AG09309 (cell line): ENCODE measurements at regions not wholly inside any gene's neighbourhood (a gene's known extent, or its start where the extent isn't known, plus 50 kb on each side); places are given as distances from the start of the nearest gene placed in this dataset.

ENCODE experiments used
- DNase-seq: peaks from one replicate; pipeline ENCODE4 v3.0.0-alpha.2; 2010; ENCODE audit warnings: low read depth
- H3K4me3 ChIP-seq: 2 replicates; pipeline ENCODE4 v1.5.1; 2011; ENCODE audit warnings: mild to moderate bottlenecking, low read depth, low read length, moderate library complexity; ENCODE audit not compliant: control insufficient read depth
- TF ChIP-seq, protein P1 (sequence below): IDR thresholded peaks from 2 replicates; pipeline ENCODE4 v1.5.1; 2011; ENCODE audit warnings: mild to moderate bottlenecking, low read depth, low read length, inconsistent platforms; ENCODE audit not compliant: insufficient read depth, control insufficient read depth; ENCODE audit errors: missing control alignments

DNA sequence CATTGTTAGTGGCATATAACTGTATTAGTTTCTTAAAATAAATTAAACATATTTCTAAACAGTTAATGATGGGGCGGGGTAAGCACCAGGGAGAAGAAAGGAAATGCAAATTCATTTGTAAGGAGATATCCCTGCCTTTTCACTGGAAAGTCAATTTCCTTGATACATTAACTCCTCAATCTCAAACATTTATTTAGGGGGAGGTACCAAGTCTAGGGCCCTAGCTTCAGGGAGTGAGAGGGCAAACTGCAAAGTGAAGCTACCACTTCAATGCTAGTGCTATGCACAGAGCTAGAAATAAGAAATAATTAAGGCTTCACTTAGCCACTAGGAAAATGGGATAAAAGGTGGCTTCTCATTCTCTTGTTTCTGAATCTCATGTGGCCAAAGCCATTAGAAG is 115.3 kb upstream of the FNDC3A start:
- no peak overlapping the region for H3K4me3 ChIP-seq
- DNase-seq: no peak
- TF ChIP-seq, protein P1, sequence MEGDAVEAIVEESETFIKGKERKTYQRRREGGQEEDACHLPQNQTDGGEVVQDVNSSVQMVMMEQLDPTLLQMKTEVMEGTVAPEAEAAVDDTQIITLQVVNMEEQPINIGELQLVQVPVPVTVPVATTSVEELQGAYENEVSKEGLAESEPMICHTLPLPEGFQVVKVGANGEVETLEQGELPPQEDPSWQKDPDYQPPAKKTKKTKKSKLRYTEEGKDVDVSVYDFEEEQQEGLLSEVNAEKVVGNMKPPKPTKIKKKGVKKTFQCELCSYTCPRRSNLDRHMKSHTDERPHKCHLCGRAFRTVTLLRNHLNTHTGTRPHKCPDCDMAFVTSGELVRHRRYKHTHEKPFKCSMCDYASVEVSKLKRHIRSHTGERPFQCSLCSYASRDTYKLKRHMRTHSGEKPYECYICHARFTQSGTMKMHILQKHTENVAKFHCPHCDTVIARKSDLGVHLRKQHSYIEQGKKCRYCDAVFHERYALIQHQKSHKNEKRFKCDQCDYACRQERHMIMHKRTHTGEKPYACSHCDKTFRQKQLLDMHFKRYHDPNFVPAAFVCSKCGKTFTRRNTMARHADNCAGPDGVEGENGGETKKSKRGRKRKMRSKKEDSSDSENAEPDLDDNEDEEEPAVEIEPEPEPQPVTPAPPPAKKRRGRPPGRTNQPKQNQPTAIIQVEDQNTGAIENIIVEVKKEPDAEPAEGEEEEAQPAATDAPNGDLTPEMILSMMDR: no peak

DNA sequence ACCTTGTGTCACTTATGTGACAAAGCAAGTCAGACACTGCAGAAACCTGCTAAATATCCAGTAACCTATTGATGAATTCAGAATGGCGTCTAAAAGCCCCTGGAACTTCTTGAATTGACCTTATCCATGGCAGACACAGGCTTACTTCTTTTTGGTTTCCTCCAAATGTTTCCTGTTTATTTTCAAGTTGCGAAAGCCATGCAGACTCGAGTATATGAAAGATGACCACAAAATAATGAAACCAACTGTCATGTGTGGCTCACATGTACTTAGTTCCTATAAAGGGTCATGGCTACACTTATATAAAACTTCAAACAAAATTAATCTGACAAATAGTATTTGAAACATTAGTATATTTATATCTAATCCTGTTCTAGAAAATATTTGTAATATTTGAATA is 113.1 kb upstream of the FNDC3A start:
- no peak for DNase-seq
- TF ChIP-seq, protein P1: no peak
- H3K4me3 ChIP-seq: no peak overlapping the region

DNA sequence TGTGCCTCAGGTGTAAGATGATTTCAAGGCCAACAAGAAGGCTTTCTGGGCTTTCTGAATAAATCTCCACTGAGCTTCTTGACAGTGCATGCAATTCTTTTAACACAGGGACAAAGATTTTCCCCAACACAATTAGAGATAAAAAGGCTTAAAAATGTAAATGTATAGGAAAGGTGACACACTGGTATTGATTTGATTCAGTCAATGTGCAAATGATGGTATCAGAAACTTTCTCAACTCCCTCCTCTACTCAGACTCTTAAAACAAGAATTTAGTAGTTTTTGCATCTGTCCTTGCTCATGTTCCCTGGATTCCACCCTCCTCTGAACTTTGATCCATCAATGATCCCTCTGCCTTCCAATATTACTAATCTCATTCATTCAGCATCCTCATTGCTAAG is 111.6 kb upstream of the FNDC3A start:
- H3K4me3 ChIP-seq: no peak overlapping the region
- TF ChIP-seq, protein P1: no peak
- DNase-seq: no peak

DNA sequence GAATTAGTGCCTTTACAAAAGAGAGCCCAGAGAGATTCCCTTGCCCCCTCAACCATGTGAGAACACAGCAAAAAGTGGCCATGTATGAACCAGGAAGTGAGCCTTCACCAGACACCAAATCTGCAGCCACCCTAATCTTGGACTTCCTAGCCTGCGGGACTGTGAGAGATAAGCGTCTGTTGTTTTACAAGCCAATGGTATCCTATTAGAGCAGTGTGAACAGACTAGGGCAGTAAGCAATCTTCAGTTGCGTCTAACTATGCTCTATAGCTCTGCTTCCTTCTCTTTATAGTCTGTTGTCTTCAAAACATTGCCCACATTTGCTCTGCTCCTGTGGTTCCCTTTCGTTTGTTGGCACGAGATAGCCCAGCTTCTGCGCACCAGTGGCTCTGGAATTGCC is 109.5 kb upstream of the FNDC3A start:
- no peak overlapping the region for H3K4me3 ChIP-seq
- TF ChIP-seq, protein P1: no peak
- no peak for DNase-seq

DNA sequence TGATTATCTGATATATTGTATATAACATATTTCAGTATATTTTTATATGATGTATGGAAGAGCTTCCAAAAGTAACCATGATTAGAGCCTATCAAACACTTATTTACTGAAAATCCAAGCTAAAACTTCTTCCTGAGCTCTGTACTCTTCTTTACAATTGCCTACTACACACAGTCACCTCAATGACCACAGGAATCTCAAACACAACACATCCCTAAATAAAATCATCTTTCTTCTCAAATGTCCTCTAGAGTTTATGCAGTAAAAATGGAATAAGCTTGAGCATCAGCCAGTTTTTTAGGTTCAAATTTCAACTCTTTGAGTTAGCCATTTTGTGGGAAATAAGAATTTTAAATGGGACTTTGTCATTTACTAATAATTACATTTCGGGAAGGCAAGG is 102.6 kb upstream of the FNDC3A start:
- TF ChIP-seq, protein P1: no peak
- DNase-seq: no peak
- no peak overlapping the region for H3K4me3 ChIP-seq

DNA sequence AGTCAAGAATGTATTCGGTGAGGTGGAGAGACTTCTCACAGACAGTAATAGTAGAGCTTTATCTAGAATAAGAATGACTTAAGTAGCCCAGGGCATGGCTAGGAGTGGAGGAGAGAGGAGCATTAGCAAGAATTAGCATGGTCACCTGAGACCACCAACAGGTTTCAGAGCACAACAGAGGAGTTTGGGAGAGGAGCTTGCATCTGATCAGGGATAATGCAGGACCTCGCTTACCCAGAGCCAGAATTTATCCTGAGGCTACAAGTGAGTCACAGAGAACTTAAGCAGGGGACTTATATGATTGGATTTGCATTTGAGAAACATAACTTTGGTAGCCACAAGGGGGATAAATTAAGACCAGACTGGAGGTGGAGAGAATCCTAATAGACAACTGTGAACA is 102.1 kb upstream of the FNDC3A start:
- TF ChIP-seq, protein P1: peak; percentile 38
- no peak overlapping the region for H3K4me3 ChIP-seq
- DNase-seq: no peak

DNA sequence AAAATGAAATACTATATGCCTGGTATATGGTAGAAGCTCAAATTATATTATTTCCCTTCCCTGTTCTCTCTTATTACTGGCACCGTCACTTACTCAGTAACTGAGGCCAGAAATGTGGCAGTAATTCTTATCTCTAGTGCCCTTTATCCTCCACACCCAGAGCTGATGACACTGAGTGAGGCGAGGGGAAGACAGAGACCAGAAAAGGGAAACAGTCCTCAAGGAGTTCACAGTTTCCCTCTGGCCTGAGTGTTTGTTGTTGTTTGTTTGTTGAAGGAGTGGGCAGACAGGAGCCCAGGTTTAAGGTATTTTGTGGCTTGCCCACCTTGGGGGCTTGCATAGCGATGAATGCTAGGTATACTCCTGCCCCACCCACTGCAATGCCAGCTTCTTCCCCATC is 101.5 kb upstream of the FNDC3A start:
- H3K4me3 ChIP-seq: no peak overlapping the region

More for the DNA sequence above, 101.5 kb upstream of the FNDC3A start:
- no peak for DNase-seq
- TF ChIP-seq, protein P1: no peak
